ENCODE measurements at regions not wholly inside any gene's neighbourhood (a gene's known extent, or its start where the extent isn't known, plus 50 kb on each side); places are given as distances from the start of the nearest gene placed in this dataset.

DNA sequence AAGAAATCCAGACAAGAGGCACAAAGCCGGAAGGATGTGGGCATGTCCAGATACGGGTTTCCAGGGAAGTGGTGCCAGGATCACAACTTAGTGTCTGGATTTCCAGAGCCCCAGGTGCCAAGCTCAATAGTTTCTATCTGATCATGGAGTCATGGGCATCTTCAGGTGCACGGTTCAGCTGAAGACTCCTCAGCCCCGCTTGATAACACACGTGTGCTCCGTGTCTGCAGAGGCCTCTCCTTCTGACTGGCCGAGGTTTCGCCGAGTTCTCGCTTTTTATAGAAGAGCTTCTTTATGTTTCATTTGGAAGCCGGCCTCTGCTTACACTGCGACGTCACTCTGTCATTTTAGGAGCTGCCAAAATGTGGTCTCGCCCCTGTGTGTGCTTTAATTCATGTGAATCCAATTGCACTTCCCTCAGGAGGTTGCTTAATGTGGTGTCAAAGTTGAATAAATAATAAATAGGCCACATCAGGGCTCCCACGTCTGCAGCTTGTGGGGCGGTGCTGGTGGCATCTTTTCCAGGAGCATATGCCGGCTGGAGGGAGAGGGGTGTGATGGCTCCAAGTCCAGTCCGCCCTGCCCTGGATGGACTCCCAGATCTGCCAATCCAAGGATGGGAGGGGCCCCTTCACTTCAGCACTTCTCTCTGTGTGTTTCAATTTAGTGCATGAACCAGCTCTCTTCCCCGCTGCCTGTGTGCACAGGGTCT, 1410.8 kb downstream of the TBC1D22A start:
- Histone ChIP-seq H3K36me3 (no peaks in the 10 kb centered on the region), H3K4me3 (no peak overlapping the region), H3K27me3 (no peaks in the 10 kb centered on the region), H3K27ac (no peak overlapping the region), H3K4me1 (no peaks in the 10 kb centered on the region), H3K9me3 (no peaks in the 10 kb centered on the region)
- WGBS, 2 donors = 64 to 86% methylated on average over 19 of the region's 19 CpGs
- no peak for TF ChIP-seq EP300 (IDR thresholded peaks at IDR 0.05)
- TF ChIP-seq POLR2A (IDR thresholded peaks at IDR 0.05) = no peak
- TF ChIP-seq, protein P1, sequence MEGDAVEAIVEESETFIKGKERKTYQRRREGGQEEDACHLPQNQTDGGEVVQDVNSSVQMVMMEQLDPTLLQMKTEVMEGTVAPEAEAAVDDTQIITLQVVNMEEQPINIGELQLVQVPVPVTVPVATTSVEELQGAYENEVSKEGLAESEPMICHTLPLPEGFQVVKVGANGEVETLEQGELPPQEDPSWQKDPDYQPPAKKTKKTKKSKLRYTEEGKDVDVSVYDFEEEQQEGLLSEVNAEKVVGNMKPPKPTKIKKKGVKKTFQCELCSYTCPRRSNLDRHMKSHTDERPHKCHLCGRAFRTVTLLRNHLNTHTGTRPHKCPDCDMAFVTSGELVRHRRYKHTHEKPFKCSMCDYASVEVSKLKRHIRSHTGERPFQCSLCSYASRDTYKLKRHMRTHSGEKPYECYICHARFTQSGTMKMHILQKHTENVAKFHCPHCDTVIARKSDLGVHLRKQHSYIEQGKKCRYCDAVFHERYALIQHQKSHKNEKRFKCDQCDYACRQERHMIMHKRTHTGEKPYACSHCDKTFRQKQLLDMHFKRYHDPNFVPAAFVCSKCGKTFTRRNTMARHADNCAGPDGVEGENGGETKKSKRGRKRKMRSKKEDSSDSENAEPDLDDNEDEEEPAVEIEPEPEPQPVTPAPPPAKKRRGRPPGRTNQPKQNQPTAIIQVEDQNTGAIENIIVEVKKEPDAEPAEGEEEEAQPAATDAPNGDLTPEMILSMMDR (IDR thresholded peaks at IDR 0.05) = no peak
- no peak for DNase-seq
- intact Hi-C loops (cut with DNase I) = no loop called here

DNA sequence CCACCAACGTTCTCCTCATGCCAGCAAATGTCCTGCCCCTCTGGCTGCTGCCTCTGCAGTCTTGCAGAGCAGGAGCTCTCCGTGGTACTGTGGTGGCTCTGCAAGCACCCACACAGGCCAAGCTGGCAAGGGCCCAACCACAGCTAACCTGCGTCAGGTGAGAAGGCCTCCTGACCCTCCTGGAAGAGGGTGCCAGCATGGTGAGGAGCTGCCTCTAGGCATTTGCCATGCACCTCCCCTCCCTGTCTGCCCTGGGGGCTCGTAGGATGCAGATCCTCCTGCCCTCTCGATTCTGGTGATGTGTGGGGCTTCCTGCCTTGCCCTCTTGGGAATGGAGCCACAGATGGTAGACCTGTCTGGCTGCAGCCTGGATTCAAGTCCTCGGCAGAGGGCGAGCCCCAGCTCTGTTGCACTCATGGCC, 1408.8 kb downstream of the TBC1D22A start:
- no peaks in the 10 kb centered on the region for H3K36me3 ChIP-seq
- H3K9me3 ChIP-seq = no peaks in the 10 kb centered on the region
- H3K27ac ChIP-seq = no peak overlapping the region
- no peak for TF ChIP-seq POLR2A (IDR thresholded peaks at IDR 0.05)
- TF ChIP-seq, protein P1 (IDR thresholded peaks at IDR 0.05) = no peak
- no peak for TF ChIP-seq POLR2AphosphoS5 (IDR thresholded peaks at IDR 0.05)
- no peak for TF ChIP-seq EP300 (IDR thresholded peaks at IDR 0.05)
- no peaks in the 10 kb centered on the region for H3K27me3 ChIP-seq
- 60 to 61% methylated on average over 7 of the region's 7 CpGs for WGBS, 2 donors
- no peak overlapping the region for H3K4me3 ChIP-seq
- no peak for DNase-seq
- intact Hi-C loops (cut with DNase I) = no loop called here
- H3K4me1 ChIP-seq = no peaks in the 10 kb centered on the region

DNA sequence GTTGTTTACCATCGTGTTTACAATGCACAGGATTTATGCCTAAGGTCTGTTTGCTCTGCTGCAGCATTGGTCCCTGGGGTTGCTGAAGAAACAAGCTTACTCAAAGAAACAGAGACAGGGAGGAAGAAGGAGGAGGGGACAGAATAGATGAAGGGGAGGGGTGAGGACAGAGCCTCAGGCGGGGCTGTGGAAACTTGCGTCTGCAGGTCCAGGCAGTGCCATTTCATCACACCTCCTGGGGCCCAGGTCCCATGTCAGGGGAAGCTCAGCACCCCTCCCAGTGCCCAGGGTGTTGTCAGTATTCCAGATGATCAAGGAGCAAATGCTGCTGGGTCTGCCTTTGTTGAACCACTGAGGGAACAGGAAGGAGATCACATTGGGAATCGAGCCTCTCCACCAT, 1406.8 kb downstream of the TBC1D22A start:
- Histone ChIP-seq H3K27ac (no peak overlapping the region), H3K27me3 (no peaks in the 10 kb centered on the region), H3K4me3 (no peak overlapping the region), H3K9me3 (no peaks in the 10 kb centered on the region), H3K4me1 (no peaks in the 10 kb centered on the region), H3K36me3 (no peaks in the 10 kb centered on the region)
- intact Hi-C loops (cut with DNase I) = no loop called here
- no peak for TF ChIP-seq POLR2AphosphoS5 (IDR thresholded peaks at IDR 0.05)
- TF ChIP-seq POLR2A (IDR thresholded peaks at IDR 0.05) = no peak
- TF ChIP-seq, protein P1 (IDR thresholded peaks at IDR 0.05) = no peak
- no peak for TF ChIP-seq EP300 (IDR thresholded peaks at IDR 0.05)
- DNase-seq = no peak
- WGBS, 2 donors = 67 to 69% methylated on average over 4 of the region's 4 CpGs

DNA sequence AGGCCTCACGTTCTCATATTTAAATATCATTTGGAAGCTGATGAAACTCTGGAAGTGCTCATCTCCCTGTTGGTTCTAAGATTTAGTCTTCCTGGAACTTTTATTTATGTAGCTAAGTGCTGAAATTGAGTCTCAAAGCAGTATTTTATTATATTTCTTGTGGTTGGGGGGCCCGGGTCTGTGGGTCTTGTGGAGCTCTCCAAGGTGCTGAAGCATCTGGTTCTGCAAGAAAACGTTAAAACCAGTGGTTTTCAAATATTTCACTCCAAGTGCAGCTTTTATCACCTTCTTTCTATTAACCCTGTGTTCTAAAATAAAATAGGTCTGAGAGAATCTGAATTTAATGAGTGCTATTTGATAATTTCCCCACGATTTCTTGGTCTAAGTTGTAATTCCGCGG, 1404.8 kb downstream of the TBC1D22A start:
- Histone ChIP-seq H3K9me3 (no peaks in the 10 kb centered on the region), H3K27ac (no peak overlapping the region), H3K4me3 (no peak overlapping the region), H3K36me3 (no peaks in the 10 kb centered on the region), H3K27me3 (no peaks in the 10 kb centered on the region), H3K4me1 (no peaks in the 10 kb centered on the region)
- WGBS, 2 donors = 57 to 63% methylated on average over 6 of the region's 6 CpGs
- intact Hi-C loops (cut with DNase I) = no loop called here
- TF ChIP-seq, protein P1 (IDR thresholded peaks at IDR 0.05) = no peak
- no peak for TF ChIP-seq POLR2AphosphoS5 (IDR thresholded peaks at IDR 0.05)
- no peak for TF ChIP-seq POLR2A (IDR thresholded peaks at IDR 0.05)
- TF ChIP-seq EP300 (IDR thresholded peaks at IDR 0.05) = no peak
- DNase-seq = no peak

DNA sequence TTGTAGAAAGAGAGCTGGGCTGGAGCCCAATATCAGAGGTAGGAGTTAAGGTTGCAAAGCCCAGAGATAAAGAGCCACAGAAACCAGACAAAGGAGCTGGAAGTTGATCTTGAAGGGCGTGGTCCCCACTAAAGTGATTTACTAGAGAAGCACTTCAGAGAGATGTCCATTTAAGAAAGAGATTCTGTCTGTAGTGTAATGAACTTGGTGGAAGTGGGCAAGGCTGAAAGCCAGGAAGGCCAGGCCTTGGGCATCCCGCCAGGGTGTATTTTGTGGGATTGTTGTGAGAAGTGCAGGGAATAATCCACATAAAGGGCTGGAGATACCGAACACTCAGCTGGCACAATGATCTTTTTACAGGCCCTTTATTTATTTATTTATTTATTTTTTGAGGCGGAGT, 1398.8 kb downstream of the TBC1D22A start:
- no peaks in the 10 kb centered on the region for H3K4me1 ChIP-seq
- WGBS, 2 donors = 16 to 68% methylated on average over 4 of the region's 4 CpGs
- DNase-seq = no peak
- TF ChIP-seq EP300 (IDR thresholded peaks at IDR 0.05) (no peak), POLR2AphosphoS5 (IDR thresholded peaks at IDR 0.05) (no peak)
- H3K27me3 ChIP-seq = no peaks in the 10 kb centered on the region
- H3K4me3 ChIP-seq = no peak overlapping the region
- intact Hi-C loops (cut with DNase I) = no loop called here
- H3K36me3 ChIP-seq = no peaks in the 10 kb centered on the region
- no peaks in the 10 kb centered on the region for H3K9me3 ChIP-seq
- H3K27ac ChIP-seq = no peak overlapping the region
